Fibroblast of skin of scalp (primary cell): ENCODE measurements at regions not wholly inside any gene's neighbourhood (a gene's known extent, or its start where the extent isn't known, plus 50 kb on each side); places are given as distances from the start of the nearest gene placed in this dataset.
"Not testable (repeated sequence)": the region's sequence is repeated elsewhere in the genome, so short reads cannot be mapped to it uniquely, and the experiment has no call there.

Experiments used
- DNase-seq: peaks from one replicate; pipeline ENCODE4 v3.0.0-alpha.2; 2013

- no peak for DNase-seq
Observed at GRCh38 chr20:53691060-53691810, 97.6 kb upstream of the ZNF217 start.

GRCh38 chr20:53688085-53688484, 94.4 kb upstream of the ZNF217 start:
- no peak for DNase-seq

GRCh38 chr20:53685070-53685595, 91.5 kb upstream of the ZNF217 start:
- DNase-seq: no peak

- DNase-seq: no peak
Observed at GRCh38 chr20:53683506-53683905, 89.9 kb upstream of the ZNF217 start.

GRCh38 chr20:53681352-53682212, 87.9 kb upstream of the ZNF217 start:
- DNase-seq: no peak

- no peak for DNase-seq
Observed at GRCh38 chr20:53679597-53680309, 86.1 kb upstream of the ZNF217 start.

GRCh38 chr20:53678990-53679596, 85.5 kb upstream of the ZNF217 start:
- no peak for DNase-seq

GRCh38 chr20:53678315-53678989, 84.8 kb upstream of the ZNF217 start:
- no peak for DNase-seq

- DNase-seq: no peak
Observed at GRCh38 chr20:53677447-53678314, 84.0 kb upstream of the ZNF217 start.

GRCh38 chr20:53676987-53677386, 83.3 kb upstream of the ZNF217 start:
- no peak for DNase-seq

GRCh38 chr20:53676519-53676822, 82.8 kb upstream of the ZNF217 start:
- no peak for DNase-seq

GRCh38 chr20:53672484-53673129, 79.0 kb upstream of the ZNF217 start:
- DNase-seq: no peak

- no peak for DNase-seq
Observed at GRCh38 chr20:53671370-53671769, 77.7 kb upstream of the ZNF217 start.

- DNase-seq: not testable (repeated sequence)
Observed at GRCh38 chr20:53669517-53670313, 76.1 kb upstream of the ZNF217 start.

GRCh38 chr20:53668992-53669391, 75.4 kb upstream of the ZNF217 start:
- DNase-seq: no peak

- DNase-seq: no peak
Observed at GRCh38 chr20:53666144-53666543, 72.5 kb upstream of the ZNF217 start.

GRCh38 chr20:53664121-53664520, 70.5 kb upstream of the ZNF217 start:
- no peak for DNase-seq

- DNase-seq: not testable (repeated sequence)
Observed at GRCh38 chr20:53663521-53663920, 69.9 kb upstream of the ZNF217 start.

- DNase-seq: no peak
Observed at GRCh38 chr20:53662595-53662994, 69.0 kb upstream of the ZNF217 start.

- DNase-seq: no peak
Observed at GRCh38 chr20:53660947-53661381, 67.3 kb upstream of the ZNF217 start.
